BJ (cell line): ENCODE measurements at regions not wholly inside any gene's neighbourhood (a gene's known extent, or its start where the extent isn't known, plus 50 kb on each side); places are given as distances from the start of the nearest gene placed in this dataset.
"Not testable (repeated sequence)": the region's sequence is repeated elsewhere in the genome, so short reads cannot be mapped to it uniquely, and the experiment has no call there.

Experiments used
- CTCF ChIA-PET: fragments of 350-600 bp; formaldehyde crosslinking; extraction: SDS; loops from one replicate; lab custom pipeline; 2021; ENCODE audit warnings: antibody characterized with exemption, inconsistent platforms; lab: Yijun Ruan, JAX
- POLR2A ChIA-PET: fragments of 300-600 bp; sonication (Branson Sonifier 250); formaldehyde crosslinking; extraction: SDS; loops from one replicate; lab custom pipeline; 2021; ENCODE audit warnings: antibody characterized with exemption; lab: Charles Lee
- DNase-seq: peaks from one replicate; pipeline ENCODE4 v3.0.0-alpha.2; 2011; ENCODE audit warnings: low read depth
- H3K27me3 ChIP-seq: 2 replicates; pipeline ENCODE4 v1.6.0; 2011; ENCODE audit warnings: low read length; ENCODE audit not compliant: control insufficient read depth, insufficient read depth
- H3K36me3 ChIP-seq: 2 replicates; pipeline ENCODE4 v1.5.1; 2011; ENCODE audit warnings: low read length; ENCODE audit not compliant: control insufficient read depth, insufficient read depth
- H3K4me3 ChIP-seq: 2 replicates; pipeline ENCODE4 v1.5.1; 2011; ENCODE audit warnings: low read depth, mild to moderate bottlenecking, control low read depth, low read length
- TF ChIP-seq, protein P1 (sequence below): IDR thresholded peaks from 2 replicates; pipeline ENCODE4 v1.5.1; 2011; ENCODE audit warnings: low read depth, mild to moderate bottlenecking, control low read depth, inconsistent platforms, low read length, moderate library complexity; ENCODE audit not compliant: insufficient read depth

GRCh38 chr7:37578350-37578749, 105.2 kb upstream of the GPR141 start:
- Histone ChIP-seq H3K36me3 (no peaks in the 10 kb centered on the region), H3K27me3 (no peaks in the 10 kb centered on the region), H3K4me3 (no peak overlapping the region)
- no peak for DNase-seq
- TF ChIP-seq, protein P1, sequence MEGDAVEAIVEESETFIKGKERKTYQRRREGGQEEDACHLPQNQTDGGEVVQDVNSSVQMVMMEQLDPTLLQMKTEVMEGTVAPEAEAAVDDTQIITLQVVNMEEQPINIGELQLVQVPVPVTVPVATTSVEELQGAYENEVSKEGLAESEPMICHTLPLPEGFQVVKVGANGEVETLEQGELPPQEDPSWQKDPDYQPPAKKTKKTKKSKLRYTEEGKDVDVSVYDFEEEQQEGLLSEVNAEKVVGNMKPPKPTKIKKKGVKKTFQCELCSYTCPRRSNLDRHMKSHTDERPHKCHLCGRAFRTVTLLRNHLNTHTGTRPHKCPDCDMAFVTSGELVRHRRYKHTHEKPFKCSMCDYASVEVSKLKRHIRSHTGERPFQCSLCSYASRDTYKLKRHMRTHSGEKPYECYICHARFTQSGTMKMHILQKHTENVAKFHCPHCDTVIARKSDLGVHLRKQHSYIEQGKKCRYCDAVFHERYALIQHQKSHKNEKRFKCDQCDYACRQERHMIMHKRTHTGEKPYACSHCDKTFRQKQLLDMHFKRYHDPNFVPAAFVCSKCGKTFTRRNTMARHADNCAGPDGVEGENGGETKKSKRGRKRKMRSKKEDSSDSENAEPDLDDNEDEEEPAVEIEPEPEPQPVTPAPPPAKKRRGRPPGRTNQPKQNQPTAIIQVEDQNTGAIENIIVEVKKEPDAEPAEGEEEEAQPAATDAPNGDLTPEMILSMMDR: no peak
- POLR2A ChIA-PET: no interaction called here
- CTCF ChIA-PET: no interaction called here

- Histone ChIP-seq H3K4me3 (no peak overlapping the region), H3K27me3 (no peaks in the 10 kb centered on the region), H3K36me3 (no peaks in the 10 kb centered on the region)
- DNase-seq: no peak
- POLR2A ChIA-PET: no interaction called here
- TF ChIP-seq, protein P1: no peak
- CTCF ChIA-PET: no interaction called here
These were observed 103.2 kb upstream of the GPR141 start for GRCh38 chr7:37580376-37580775.

- CTCF ChIA-PET, DNase-seq, H3K27me3 ChIP-seq, H3K36me3 ChIP-seq, POLR2A ChIA-PET, H3K4me3 ChIP-seq: not testable (repeated sequence)
These were observed 98.7 kb upstream of the GPR141 start for GRCh38 chr7:37584651-37585463.

- Histone ChIP-seq H3K27me3 (no peaks in the 10 kb centered on the region), H3K4me3 (no peak overlapping the region), H3K36me3 (no peaks in the 10 kb centered on the region)
- no peak for DNase-seq
- TF ChIP-seq, protein P1: no peak
- ChIA-PET POLR2A (no interaction called here), CTCF (no interaction called here)
These were observed 92.7 kb upstream of the GPR141 start for GRCh38 chr7:37590824-37591223.

GRCh38 chr7:37592366-37592765, 91.2 kb upstream of the GPR141 start:
- POLR2A ChIA-PET: no interaction called here
- TF ChIP-seq, protein P1: no peak
- DNase-seq: no peak
- Histone ChIP-seq H3K4me3 (no peak overlapping the region), H3K27me3 (no peaks in the 10 kb centered on the region), H3K36me3 (no peaks in the 10 kb centered on the region)
- CTCF ChIA-PET: no interaction called here

GRCh38 chr7:37594602-37595001, 89.0 kb upstream of the GPR141 start:
- Histone ChIP-seq H3K27me3 (no peaks in the 10 kb centered on the region), H3K4me3 (no peak overlapping the region), H3K36me3 (no peaks in the 10 kb centered on the region)
- POLR2A ChIA-PET: no interaction called here
- CTCF ChIA-PET: no interaction called here
- DNase-seq: no peak
- TF ChIP-seq, protein P1: no peak
